AG04449 (cell line): ENCODE measurements at regions not wholly inside any gene's neighbourhood (a gene's known extent, or its start where the extent isn't known, plus 50 kb on each side); places are given as distances from the start of the nearest gene placed in this dataset.

Experiments used
- CTCF ChIA-PET: fragments of 350-600 bp; formaldehyde crosslinking; extraction: SDS; loops from one replicate; lab custom pipeline; 2021; ENCODE audit warnings: antibody characterized with exemption; lab: Yijun Ruan, JAX
- POLR2A ChIA-PET: fragments of 400-600, 350-600 bp; formaldehyde crosslinking; extraction: SDS; loops from one replicate; lab custom pipeline; 2020; ENCODE audit warnings: antibody characterized with exemption, inconsistent platforms; lab: Yijun Ruan, JAX
- DNase-seq: peaks from one replicate; pipeline ENCODE4 v3.0.0-alpha.2; 2010; ENCODE audit warnings: low read depth, low spot score
- H3K4me3 ChIP-seq: 2 replicates; pipeline ENCODE4 v1.5.1; 2011; ENCODE audit warnings: low read depth, mild to moderate bottlenecking, control low read depth, low read length
- CTCF ChIP-seq: IDR thresholded peaks from one replicate; pipeline ENCODE4 v1.5.1; 2011; ENCODE audit warnings: mild to moderate bottlenecking, moderate library complexity, low read length, control low read depth, inconsistent platforms; ENCODE audit not compliant: insufficient read depth; ENCODE audit errors: missing control alignments

- ChIA-PET CTCF (interaction anchor here (0.7 to 2.4 kb wide), 2 partner anchors 17 to 55 kb away, joined by 3 to 12 read pairs; no protein-coding TSS in a partner anchor), POLR2A (no interaction called here)
- no peak for DNase-seq
- no peak overlapping the region for H3K4me3 ChIP-seq
- no peak for TF ChIP-seq CTCF
Measured at GRCh38 chr21:25368531-25368930, 238.8 kb downstream of the MRPL39 start.

- TF ChIP-seq CTCF = no peak
- DNase-seq = no peak
- POLR2A ChIA-PET = no interaction called here
- H3K4me3 ChIP-seq = no peak overlapping the region
- CTCF ChIA-PET = interaction anchor here (1.3 to 1.5 kb wide), 3 partner anchors 16 kb away, joined by 3 to 4 read pairs (median 4); no protein-coding TSS in a partner anchor
Measured at GRCh38 chr21:25366116-25366515, 241.2 kb downstream of the MRPL39 start.

- ChIA-PET CTCF (no interaction called here), POLR2A (no interaction called here)
- DNase-seq = no peak
- TF ChIP-seq CTCF = no peak
- no peak overlapping the region for H3K4me3 ChIP-seq
Measured at GRCh38 chr21:25362375-25363267, 244.7 kb downstream of the MRPL39 start.

GRCh38 chr21:25361765-25362164, 245.5 kb downstream of the MRPL39 start:
- no peak overlapping the region for H3K4me3 ChIP-seq
- TF ChIP-seq CTCF = no peak
- CTCF ChIA-PET = interaction anchor here (1.2 to 3.8 kb wide), 8 partner anchors 8 to 95 kb away, joined by 3 to 27 read pairs (median 6); no protein-coding TSS in a partner anchor
- POLR2A ChIA-PET = no interaction called here
- no peak for DNase-seq

GRCh38 chr21:25361097-25361496, 246.2 kb downstream of the MRPL39 start:
- POLR2A ChIA-PET = no interaction called here
- CTCF ChIA-PET = interaction anchor here (1.2 to 3.8 kb wide), 8 partner anchors 9 to 95 kb away, joined by 3 to 27 read pairs (median 6); no protein-coding TSS in a partner anchor
- no peak for TF ChIP-seq CTCF

GRCh38 chr21:25360593-25360992, 246.7 kb downstream of the MRPL39 start:
- no peak overlapping the region for H3K4me3 ChIP-seq
- CTCF ChIA-PET = interaction anchor here (1.2 to 3.8 kb wide), 8 partner anchors 9 to 94 kb away, joined by 3 to 27 read pairs (median 6); no protein-coding TSS in a partner anchor
- no peak for TF ChIP-seq CTCF
- no peak for DNase-seq
- POLR2A ChIA-PET = no interaction called here

More at GRCh38 chr21:25361097-25361496, 246.2 kb downstream of the MRPL39 start:
- DNase-seq = no peak
- no peak overlapping the region for H3K4me3 ChIP-seq
